ENCODE measurements at regions not wholly inside any gene's neighbourhood (a gene's known extent, or its start where the extent isn't known, plus 50 kb on each side); places are given as distances from the start of the nearest gene placed in this dataset.
A peak's percentile ranks its signal among the peaks of the same experiment; 100 is the strongest.
"Not testable (repeated sequence)": the region's sequence is repeated elsewhere in the genome, so short reads cannot be mapped to it uniquely, and the experiment has no call there.

GRCh38 chr11:44437122-44437521 lies 127.2 kb upstream of the ALX4 start:
- Histone ChIP-seq H4K8ac (ENCODE audit: low read depth, low read length) (no peak overlapping the region), H3K4me1 (ENCODE audit: control insufficient read depth in 1 of 2, insufficient read depth in 2 of 2, low read length in 2 of 2) (no peaks in the 10 kb centered on the region), H3K79me2 (ENCODE audit: control insufficient read depth, insufficient read depth, low read length, poor library complexity) (no peaks in the 10 kb centered on the region), H2AFZ (ENCODE audit: insufficient read depth, low read length, poor library complexity) (no peak overlapping the region), H4K12ac (ENCODE audit: low read depth, low read length) (no peak overlapping the region), H3K18ac (ENCODE audit: low read length) (no peak overlapping the region), H2AK5ac (ENCODE audit: low read length) (no peak overlapping the region), H4K91ac (ENCODE audit: low read depth, low read length) (no peak overlapping the region), H3K14ac (ENCODE audit: low read length) (no peak overlapping the region), H3K9me3 (ENCODE audit: insufficient read depth, low read depth, low read length) (no peaks in the 10 kb centered on the region), H3K4me2 (ENCODE audit: low read length) (no peak overlapping the region), H3K4ac (ENCODE audit: low read depth, low read length) (no peak overlapping the region), H3K27me3 (ENCODE audit: insufficient read depth, low read length) (no peaks in the 10 kb centered on the region), H2BK5ac (ENCODE audit: low read depth, low read length, poor library complexity) (no peak overlapping the region), H3K36me3 (ENCODE audit: control insufficient read depth in 1 of 2, insufficient read depth in 2 of 2, low read length in 2 of 2) (no peaks in the 10 kb centered on the region), H2BK120ac (ENCODE audit: insufficient read depth, low read length, poor library complexity) (no peak overlapping the region), H3K4me3 (ENCODE audit: low read depth, low read length) (no peak overlapping the region), H3K9ac (ENCODE audit: low read length) (no peak overlapping the region), H2BK12ac (ENCODE audit: low read length) (no peak overlapping the region), H3K27ac (ENCODE audit: low read depth, low read length) (no peak overlapping the region), H3K79me1 (ENCODE audit: low read length) (no peaks in the 10 kb centered on the region), H3K23ac (ENCODE audit: low read length) (no peak overlapping the region)
- DNase-seq, result no peak
- WGBS (ENCODE audit: extremely low coverage, insufficient coverage, insufficient read length), result no CpG with 5 or more reads among the region's 1 CpG

- WGBS (ENCODE audit: extremely low coverage, insufficient coverage, insufficient read length), result no CpG with 5 or more reads among the region's 4 CpGs
- H3K36me3 ChIP-seq (ENCODE audit: control insufficient read depth in 1 of 2, insufficient read depth in 2 of 2, low read length in 2 of 2); H2AFZ ChIP-seq (ENCODE audit: insufficient read depth, low read length, poor library complexity): not testable (repeated sequence)
These were observed 122.4 kb upstream of the CD82 start for GRCh38 chr11:44442893-44443673.

DNA sequence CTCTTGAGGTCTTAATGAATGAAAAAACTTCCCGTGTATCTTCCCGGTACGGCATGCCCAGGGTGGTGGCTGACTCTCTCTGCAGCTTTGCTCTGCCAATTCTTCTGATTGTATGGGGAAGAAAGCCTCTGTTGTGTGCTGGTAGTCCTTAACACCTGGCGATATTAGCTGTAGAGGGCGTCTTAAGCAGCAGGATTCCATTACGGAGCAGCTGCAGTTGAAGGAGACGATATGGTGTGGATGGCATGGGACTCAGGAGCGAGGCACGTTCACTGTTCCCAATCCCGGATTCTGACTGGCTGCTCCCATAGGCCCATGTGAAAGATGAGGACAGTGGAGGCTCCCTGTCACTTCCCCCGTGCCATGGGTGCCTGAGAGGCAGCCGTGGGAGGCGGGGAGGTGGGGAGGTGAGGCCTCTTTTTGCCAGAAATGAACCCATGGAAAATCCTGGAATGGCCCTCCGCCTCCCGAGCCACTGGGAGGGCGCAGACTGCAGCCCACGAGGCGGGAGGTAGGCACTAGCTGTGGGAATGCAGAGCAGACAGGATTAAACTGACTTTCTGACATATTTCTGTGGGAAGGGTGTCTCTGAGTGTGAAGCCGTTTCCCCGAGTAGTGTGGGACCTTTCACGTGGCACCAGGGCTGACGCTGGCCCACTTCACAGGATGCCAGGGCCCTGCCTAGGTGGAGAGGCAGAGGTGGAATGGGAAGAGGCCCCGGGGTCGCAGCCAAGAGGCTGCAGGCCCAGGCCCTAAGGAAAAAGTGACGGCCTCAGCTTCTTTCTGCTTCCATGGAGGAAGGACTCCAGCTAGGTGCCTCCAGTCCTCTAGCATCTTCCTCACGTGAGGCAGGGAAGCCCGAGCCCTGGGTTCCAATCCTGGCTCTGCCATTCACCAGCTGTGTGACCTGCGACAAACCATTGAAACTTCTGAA lies 121.4 kb upstream of the CD82 start:
- no peak for DNase-seq
- Histone ChIP-seq H3K27me3 (ENCODE audit: insufficient read depth, low read length) (no peaks in the 10 kb centered on the region), H3K4me3 (ENCODE audit: low read depth, low read length) (peak overlapping the region; percentile 14), H3K18ac (ENCODE audit: low read length) (no peak overlapping the region), H3K79me1 (ENCODE audit: low read length) (no peaks in the 10 kb centered on the region), H3K79me2 (ENCODE audit: control insufficient read depth, insufficient read depth, low read length, poor library complexity) (no peaks in the 10 kb centered on the region), H4K91ac (ENCODE audit: low read depth, low read length) (no peak overlapping the region), H4K8ac (ENCODE audit: low read depth, low read length) (no peak overlapping the region), H2AK5ac (ENCODE audit: low read length) (no peak overlapping the region), H3K9me3 (ENCODE audit: insufficient read depth, low read depth, low read length) (no peaks in the 10 kb centered on the region), H3K9ac (ENCODE audit: low read length) (no peak overlapping the region), H2BK12ac (ENCODE audit: low read length) (no peak overlapping the region), H3K14ac (ENCODE audit: low read length) (no peak overlapping the region), H3K27ac (ENCODE audit: low read depth, low read length) (no peak overlapping the region), H3K36me3 (ENCODE audit: control insufficient read depth in 1 of 2, insufficient read depth in 2 of 2, low read length in 2 of 2) (no peaks in the 10 kb centered on the region), H3K23ac (ENCODE audit: low read length) (no peak overlapping the region), H3K4me2 (ENCODE audit: low read length) (no peak overlapping the region), H2BK5ac (ENCODE audit: low read depth, low read length, poor library complexity) (no peak overlapping the region), H3K4ac (ENCODE audit: low read depth, low read length) (no peak overlapping the region), H4K12ac (ENCODE audit: low read depth, low read length) (no peak overlapping the region), H3K4me1 (ENCODE audit: control insufficient read depth in 1 of 2, insufficient read depth in 2 of 2, low read length in 2 of 2) (peaks cover 0 to 6% of the 10 kb centered on the region in 2 experiments), H2AFZ (ENCODE audit: insufficient read depth, low read length, poor library complexity) (no peak overlapping the region), H2BK120ac (ENCODE audit: insufficient read depth, low read length, poor library complexity) (no peak overlapping the region)
- WGBS (ENCODE audit: extremely low coverage, insufficient coverage, insufficient read length), result no CpG with 5 or more reads among the region's 28 CpGs

More at GRCh38 chr11:44442893-44443673, 122.4 kb upstream of the CD82 start:
- H2BK12ac ChIP-seq (ENCODE audit: low read length); H4K91ac ChIP-seq (ENCODE audit: low read depth, low read length); H3K4me3 ChIP-seq (ENCODE audit: low read depth, low read length); H3K9me3 ChIP-seq (ENCODE audit: insufficient read depth, low read depth, low read length); H3K4me2 ChIP-seq (ENCODE audit: low read length); H4K8ac ChIP-seq (ENCODE audit: low read depth, low read length); H3K79me2 ChIP-seq (ENCODE audit: control insufficient read depth, insufficient read depth, low read length, poor library complexity); H3K4me1 ChIP-seq (ENCODE audit: control insufficient read depth in 1 of 2, insufficient read depth in 2 of 2, low read length in 2 of 2); H3K79me1 ChIP-seq (ENCODE audit: low read length); DNase-seq; H3K4ac ChIP-seq (ENCODE audit: low read depth, low read length); H3K14ac ChIP-seq (ENCODE audit: low read length); H3K9ac ChIP-seq (ENCODE audit: low read length); H3K18ac ChIP-seq (ENCODE audit: low read length); H3K23ac ChIP-seq (ENCODE audit: low read length); H2BK5ac ChIP-seq (ENCODE audit: low read depth, low read length, poor library complexity); H3K27me3 ChIP-seq (ENCODE audit: insufficient read depth, low read length); H3K27ac ChIP-seq (ENCODE audit: low read depth, low read length); H2AK5ac ChIP-seq (ENCODE audit: low read length); H2BK120ac ChIP-seq (ENCODE audit: insufficient read depth, low read length, poor library complexity); H4K12ac ChIP-seq (ENCODE audit: low read depth, low read length): not testable (repeated sequence)

- Histone ChIP-seq H4K91ac (ENCODE audit: low read depth, low read length) (no peak overlapping the region), H2BK12ac (ENCODE audit: low read length) (no peak overlapping the region), H3K79me2 (ENCODE audit: control insufficient read depth, insufficient read depth, low read length, poor library complexity) (no peaks in the 10 kb centered on the region), H4K8ac (ENCODE audit: low read depth, low read length) (no peak overlapping the region), H3K4me3 (ENCODE audit: low read depth, low read length) (no peak overlapping the region), H2BK5ac (ENCODE audit: low read depth, low read length, poor library complexity) (no peak overlapping the region), H3K4me1 (ENCODE audit: control insufficient read depth in 1 of 2, insufficient read depth in 2 of 2, low read length in 2 of 2) (peaks cover 0 to 6% of the 10 kb centered on the region in 2 experiments), H3K79me1 (ENCODE audit: low read length) (no peaks in the 10 kb centered on the region), H3K4ac (ENCODE audit: low read depth, low read length) (no peak overlapping the region), H3K23ac (ENCODE audit: low read length) (no peak overlapping the region), H3K36me3 (ENCODE audit: control insufficient read depth in 1 of 2, insufficient read depth in 2 of 2, low read length in 2 of 2) (no peaks in the 10 kb centered on the region), H3K27me3 (ENCODE audit: insufficient read depth, low read length) (no peaks in the 10 kb centered on the region), H3K14ac (ENCODE audit: low read length) (no peak overlapping the region), H3K18ac (ENCODE audit: low read length) (no peak overlapping the region), H2AK5ac (ENCODE audit: low read length) (no peak overlapping the region), H3K27ac (ENCODE audit: low read depth, low read length) (no peak overlapping the region), H3K9ac (ENCODE audit: low read length) (no peak overlapping the region), H3K4me2 (ENCODE audit: low read length) (no peak overlapping the region), H2AFZ (ENCODE audit: insufficient read depth, low read length, poor library complexity) (no peak overlapping the region), H4K12ac (ENCODE audit: low read depth, low read length) (no peak overlapping the region), H3K9me3 (ENCODE audit: insufficient read depth, low read depth, low read length) (no peaks in the 10 kb centered on the region), H2BK120ac (ENCODE audit: insufficient read depth, low read length, poor library complexity) (no peak overlapping the region)
- no CpG with 5 or more reads among the region's 3 CpGs for WGBS (ENCODE audit: extremely low coverage, insufficient coverage, insufficient read length)
- DNase-seq, result no peak
These were observed 120.6 kb upstream of the CD82 start for GRCh38 chr11:44444770-44445321.

Data from trophoblast cell (in vitro differentiated cells and primary cell).